Neural progenitor cell (in vitro differentiated cells): ENCODE measurements at regions not wholly inside any gene's neighbourhood (a gene's known extent, or its start where the extent isn't known, plus 50 kb on each side); places are given as distances from the start of the nearest gene placed in this dataset.

Experiments
- CTCF ChIP-seq: fragments of 200-600 bp; sonication (generic); IDR thresholded peaks from 2 replicates; pipeline ENCODE4 v1.5.1; 2017; ENCODE audit warnings: antibody characterized with exemption, mild to moderate bottlenecking
- EZH2 ChIP-seq: fragments of 200-600 bp; sonication (generic); IDR thresholded peaks from 2 replicates; pipeline ENCODE4 v1.6.1; 2017; ENCODE audit warnings: antibody characterized with exemption, mild to moderate bottlenecking, moderate library complexity

- no peak for TF ChIP-seq EZH2
- no peak for TF ChIP-seq CTCF
Measured at GRCh38 chr12:59322473-59322872, 273.4 kb upstream of the SLC16A7 start.
